RKO (cell line): ENCODE measurements at regions not wholly inside any gene's neighbourhood (a gene's known extent, or its start where the extent isn't known, plus 50 kb on each side); places are given as distances from the start of the nearest gene placed in this dataset.

Experiments
- DNase-seq: peaks from one replicate; pipeline ENCODE4 v3.0.0-alpha.2; 2016; ENCODE audit warnings: low spot score

GRCh38 chr18:54100920-54101470 is 123.5 kb downstream of the MBD2 start:
- no peak for DNase-seq

- no peak for DNase-seq
Measured at GRCh38 chr18:54100466-54100865, 124.0 kb downstream of the MBD2 start.

- DNase-seq, result no peak
Measured at GRCh38 chr18:54094474-54094873, 130.0 kb downstream of the MBD2 start.

- DNase-seq, result no peak
Measured at GRCh38 chr18:54090856-54091255, 133.6 kb downstream of the MBD2 start.

GRCh38 chr18:54089749-54090459 is 134.6 kb downstream of the MBD2 start:
- no peak for DNase-seq

- DNase-seq, result no peak
Measured at GRCh38 chr18:54086863-54087262, 137.6 kb downstream of the MBD2 start.

GRCh38 chr18:54086046-54086802 is 138.2 kb downstream of the MBD2 start:
- DNase-seq, result no peak

- DNase-seq, result no peak
Measured at GRCh38 chr18:54080858-54081257, 143.6 kb downstream of the MBD2 start.

GRCh38 chr18:54076166-54076565 is 148.3 kb downstream of the MBD2 start:
- DNase-seq, result no peak

- no peak for DNase-seq
Measured at GRCh38 chr18:54075689-54076088, 148.8 kb downstream of the MBD2 start.

- no peak for DNase-seq
Measured at GRCh38 chr18:54069729-54070128, 154.7 kb downstream of the MBD2 start.

- DNase-seq, result no peak
Measured at GRCh38 chr18:54060343-54061005, 164.0 kb downstream of the MBD2 start.

- DNase-seq, result no peak
Measured at GRCh38 chr18:54052732-54053429, 171.6 kb downstream of the MBD2 start.

GRCh38 chr18:54052259-54052658 is 172.2 kb downstream of the MBD2 start:
- no peak for DNase-seq

- peak; percentile 3 for DNase-seq
Measured at GRCh38 chr18:54043484-54044251, 180.8 kb downstream of the MBD2 start.

- no peak for DNase-seq
Measured at GRCh38 chr18:54035927-54036326, 188.5 kb downstream of the MBD2 start.

GRCh38 chr18:54033052-54033451 is 191.4 kb downstream of the MBD2 start:
- no peak for DNase-seq

GRCh38 chr18:54032412-54032811 is 192.1 kb downstream of the MBD2 start:
- DNase-seq, result no peak

- DNase-seq, result no peak
Measured at GRCh38 chr18:54031243-54031642, 193.2 kb downstream of the MBD2 start.

GRCh38 chr18:54030434-54030833 is 194.0 kb downstream of the MBD2 start:
- DNase-seq, result no peak

GRCh38 chr18:54023471-54023870 is 201.0 kb downstream of the MBD2 start:
- peak; percentile 5 for DNase-seq
